COLO829 (cell line): ENCODE measurements at regions not wholly inside any gene's neighbourhood (a gene's known extent, or its start where the extent isn't known, plus 50 kb on each side); places are given as distances from the start of the nearest gene placed in this dataset.

Experiments used
- DNase-seq: peaks from one replicate; pipeline ENCODE4 v3.0.0; 2012; ENCODE audit warnings: low spot score

GRCh38 chr11:8826139-8826786, 84.7 kb upstream of the AKIP1 start:
- no peak for DNase-seq

GRCh38 chr11:8826901-8827560, 84.0 kb upstream of the AKIP1 start:
- DNase-seq: no peak

GRCh38 chr11:8828046-8828445, 82.9 kb upstream of the AKIP1 start:
- DNase-seq: no peak

GRCh38 chr11:8828580-8829361, 82.2 kb upstream of the AKIP1 start:
- no peak for DNase-seq

GRCh38 chr11:8829556-8829955, 81.4 kb upstream of the AKIP1 start:
- DNase-seq: no peak

- no peak for DNase-seq
Measured at GRCh38 chr11:8830641-8831040, 80.3 kb upstream of the AKIP1 start.

- DNase-seq: no peak
Measured at GRCh38 chr11:8831861-8832260, 79.1 kb upstream of the AKIP1 start.

GRCh38 chr11:8832571-8833260, 78.3 kb upstream of the AKIP1 start:
- DNase-seq: no peak

GRCh38 chr11:8833568-8834315, 77.2 kb upstream of the AKIP1 start:
- no peak for DNase-seq

GRCh38 chr11:8834379-8834778, 76.6 kb upstream of the AKIP1 start:
- no peak for DNase-seq

- DNase-seq: no peak
Measured at GRCh38 chr11:8838248-8838647, 72.7 kb upstream of the AKIP1 start.

- DNase-seq: no peak
Measured at GRCh38 chr11:8839306-8839956, 71.6 kb upstream of the AKIP1 start.

- peak; percentile 65 for DNase-seq
Measured at GRCh38 chr11:8839957-8840945, 70.7 kb upstream of the AKIP1 start.

GRCh38 chr11:8841899-8842298, 69.1 kb upstream of the AKIP1 start:
- no peak for DNase-seq

GRCh38 chr11:8858808-8859207, 52.2 kb upstream of the AKIP1 start:
- DNase-seq: no peak
